D721Med (cell line): ENCODE measurements at regions not wholly inside any gene's neighbourhood (a gene's known extent, or its start where the extent isn't known, plus 50 kb on each side); places are given as distances from the start of the nearest gene placed in this dataset.

Experiments
- DNase-seq: peaks from one replicate; pipeline ENCODE4 v3.0.0; 2011; ENCODE audit warnings: low spot score; ENCODE audit not compliant: insufficient read length
- FAIRE-seq: peaks from 2 replicates; lab custom pipeline; 2011; peaks lifted over from hg19 to GRCh38; lab: Jason Lieb, UNC
- TF ChIP-seq, protein P1 (sequence below): IDR thresholded peaks from 2 replicates; pipeline ENCODE4 v1.5.1; 2012; ENCODE audit warnings: mild to moderate bottlenecking, control low read depth; ENCODE audit not compliant: insufficient read depth; ENCODE audit errors: missing control alignments

DNA sequence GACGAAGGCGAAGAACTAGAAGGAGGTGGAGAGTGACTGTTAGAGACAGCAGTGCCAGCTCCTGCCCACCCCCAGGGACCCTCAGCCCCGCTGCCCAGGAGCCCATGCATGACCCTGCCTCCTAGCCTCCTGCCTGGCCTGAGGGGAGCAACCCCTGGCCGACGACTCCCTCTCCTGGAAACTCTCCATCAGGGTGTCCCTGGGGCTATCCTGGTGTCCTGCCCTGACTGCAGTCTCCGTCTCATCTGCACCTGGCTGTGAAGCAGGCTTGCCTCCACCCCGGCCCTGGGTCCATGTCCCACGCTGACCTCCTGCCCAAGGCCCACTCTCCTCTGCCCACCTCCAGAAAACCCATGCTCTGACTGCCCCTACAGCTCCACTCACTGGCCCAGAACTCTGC, 120.2 kb downstream of the RPIA start:
- TF ChIP-seq, protein P1, sequence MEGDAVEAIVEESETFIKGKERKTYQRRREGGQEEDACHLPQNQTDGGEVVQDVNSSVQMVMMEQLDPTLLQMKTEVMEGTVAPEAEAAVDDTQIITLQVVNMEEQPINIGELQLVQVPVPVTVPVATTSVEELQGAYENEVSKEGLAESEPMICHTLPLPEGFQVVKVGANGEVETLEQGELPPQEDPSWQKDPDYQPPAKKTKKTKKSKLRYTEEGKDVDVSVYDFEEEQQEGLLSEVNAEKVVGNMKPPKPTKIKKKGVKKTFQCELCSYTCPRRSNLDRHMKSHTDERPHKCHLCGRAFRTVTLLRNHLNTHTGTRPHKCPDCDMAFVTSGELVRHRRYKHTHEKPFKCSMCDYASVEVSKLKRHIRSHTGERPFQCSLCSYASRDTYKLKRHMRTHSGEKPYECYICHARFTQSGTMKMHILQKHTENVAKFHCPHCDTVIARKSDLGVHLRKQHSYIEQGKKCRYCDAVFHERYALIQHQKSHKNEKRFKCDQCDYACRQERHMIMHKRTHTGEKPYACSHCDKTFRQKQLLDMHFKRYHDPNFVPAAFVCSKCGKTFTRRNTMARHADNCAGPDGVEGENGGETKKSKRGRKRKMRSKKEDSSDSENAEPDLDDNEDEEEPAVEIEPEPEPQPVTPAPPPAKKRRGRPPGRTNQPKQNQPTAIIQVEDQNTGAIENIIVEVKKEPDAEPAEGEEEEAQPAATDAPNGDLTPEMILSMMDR, result no peak
- DNase-seq, result no peak
- no peak for FAIRE-seq

DNA sequence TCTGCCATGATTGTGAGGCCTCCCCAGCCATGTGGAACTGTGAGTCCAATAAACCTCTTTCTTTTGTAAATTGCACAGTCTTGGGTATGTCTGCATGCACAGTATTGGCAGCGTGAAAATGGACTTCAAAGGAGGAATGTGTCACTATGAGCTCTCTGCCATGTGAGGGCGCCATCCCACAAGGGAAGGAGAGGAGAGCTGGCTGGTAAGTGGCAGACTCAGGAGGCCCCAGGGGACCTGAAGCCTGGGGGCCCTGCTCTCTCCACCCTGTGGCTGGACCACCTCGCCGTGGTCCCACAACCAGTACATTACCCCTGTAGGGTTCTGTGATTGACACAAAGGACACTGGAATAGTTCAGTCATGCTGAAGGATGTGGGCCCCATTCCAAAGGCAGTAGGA, 122.1 kb downstream of the RPIA start:
- TF ChIP-seq, protein P1, result no peak
- DNase-seq (no peak), FAIRE-seq (no peak)

DNA sequence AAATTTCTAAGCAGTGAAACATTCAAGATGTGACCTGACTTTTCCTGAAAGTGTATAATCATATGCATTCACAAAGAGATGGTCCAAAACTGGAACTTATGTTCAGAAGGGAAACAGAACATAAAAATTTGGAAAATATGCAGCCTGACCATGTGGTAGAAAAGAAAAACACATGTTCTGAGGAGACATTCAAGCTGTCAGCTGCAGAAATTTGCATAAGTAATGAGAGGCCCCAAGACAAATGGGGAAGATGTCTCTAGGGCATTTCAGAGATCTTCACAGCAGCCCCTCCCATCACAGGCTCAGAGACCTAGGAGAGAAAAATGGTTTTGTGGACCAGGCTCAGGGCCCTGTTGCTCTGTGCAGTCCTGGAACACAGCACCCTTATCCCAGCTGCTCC, 123.8 kb downstream of the RPIA start:
- TF ChIP-seq, protein P1, result no peak
- FAIRE-seq (no peak), DNase-seq (no peak)

DNA sequence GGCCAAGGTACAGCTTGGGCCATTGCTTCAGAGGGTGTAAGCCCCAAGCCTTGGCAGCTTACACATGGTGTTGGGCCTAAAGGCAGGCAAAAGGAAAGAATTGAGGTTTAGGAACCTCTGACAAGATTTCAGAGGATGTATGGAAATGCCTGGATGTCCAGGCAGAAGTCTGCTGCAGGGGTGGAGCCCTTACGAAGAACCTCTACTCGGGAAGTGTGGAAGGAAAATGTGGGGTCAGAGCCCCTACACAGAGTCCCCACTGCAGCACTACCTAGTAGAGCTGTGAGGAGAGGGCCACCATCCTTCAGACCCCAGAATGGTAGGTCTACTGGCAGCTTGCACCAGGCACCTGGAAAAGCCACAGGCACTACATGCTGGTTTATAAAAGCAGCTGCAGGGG, 124.2 kb downstream of the RPIA start:
- TF ChIP-seq, protein P1, result no peak
- FAIRE-seq, result no peak
- DNase-seq, result no peak

DNA sequence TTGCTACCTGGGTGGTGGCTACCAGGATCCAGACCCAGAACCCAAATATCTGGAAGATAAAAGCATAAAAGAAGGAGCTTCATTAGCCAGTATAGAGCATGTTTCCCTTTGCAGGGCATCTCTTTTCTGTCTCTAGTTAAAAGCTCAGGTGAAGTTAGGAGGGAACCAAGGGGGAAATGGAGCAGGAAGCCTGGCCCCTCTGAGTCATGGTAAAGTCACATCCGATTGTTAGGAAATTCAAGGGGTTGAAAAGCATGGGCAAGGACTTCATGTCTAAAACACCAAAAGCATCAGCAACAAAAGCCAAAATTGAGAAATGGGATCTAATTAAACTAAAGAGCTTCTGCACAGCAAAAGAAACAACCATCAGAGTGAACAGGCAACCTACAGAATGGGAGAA, 126.9 kb downstream of the RPIA start:
- DNase-seq (no peak), FAIRE-seq (no peak)
- TF ChIP-seq, protein P1, result no peak

DNA sequence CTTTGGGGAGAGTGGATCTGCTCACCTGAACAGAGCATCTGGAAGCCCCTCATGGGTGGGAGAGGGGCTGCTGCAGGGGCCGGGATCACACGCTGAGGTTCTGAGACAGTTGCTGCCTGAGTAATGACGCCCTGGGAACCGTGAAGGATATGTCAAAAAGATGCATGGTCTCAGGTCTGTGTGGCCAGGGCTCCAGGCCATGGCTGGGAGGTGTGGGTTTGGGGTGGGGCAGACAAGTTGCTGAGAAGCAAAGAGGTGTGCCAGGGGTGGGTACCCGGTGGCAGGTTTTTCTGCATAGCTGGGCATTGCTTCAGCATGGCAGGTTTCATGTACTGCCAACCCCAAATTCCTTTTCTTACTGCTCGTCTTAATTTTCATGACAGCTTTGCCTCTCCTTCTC, 133.5 kb downstream of the RPIA start:
- TF ChIP-seq, protein P1, result no peak

DNA sequence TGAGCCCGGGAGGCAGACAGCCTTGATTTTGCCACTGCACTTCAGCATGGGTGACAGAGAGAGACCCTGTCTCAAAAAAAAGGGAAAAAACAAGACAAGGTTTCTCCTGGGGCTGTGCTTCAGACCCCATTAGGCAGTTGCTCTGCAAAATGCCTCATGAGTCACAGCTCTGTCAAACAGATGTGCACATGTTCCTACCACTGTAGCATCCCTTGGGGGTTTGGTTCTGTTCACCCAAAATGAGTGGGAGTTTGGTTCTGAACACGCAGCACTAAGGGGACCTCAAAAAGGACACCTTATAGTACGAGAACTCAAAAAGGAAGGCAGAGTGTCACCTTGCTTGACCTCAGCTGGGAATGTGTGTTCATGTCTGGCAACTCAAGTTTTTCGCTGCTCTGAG, 134.9 kb downstream of the RPIA start:
- FAIRE-seq (no peak), DNase-seq (no peak)
- TF ChIP-seq, protein P1, result no peak

More for the DNA sequence above, 133.5 kb downstream of the RPIA start:
- no peak for FAIRE-seq
- DNase-seq, result no peak
